ENCODE measurements at regions not wholly inside any gene's neighbourhood (a gene's known extent, or its start where the extent isn't known, plus 50 kb on each side); places are given as distances from the start of the nearest gene placed in this dataset.
"Not testable (repeated sequence)": the region's sequence is repeated elsewhere in the genome, so short reads cannot be mapped to it uniquely, and the experiment has no call there.

GRCh38 chr3:102682741-102683140 is 247.9 kb downstream of the ZPLD1 start:
- DNase-seq: no peak

GRCh38 chr3:102686792-102687191 is 252.0 kb downstream of the ZPLD1 start:
- DNase-seq: no peak

GRCh38 chr3:102687851-102688555 is 253.2 kb downstream of the ZPLD1 start:
- DNase-seq: no peak

GRCh38 chr3:102688556-102688930 is 253.7 kb downstream of the ZPLD1 start:
- no peak for DNase-seq

GRCh38 chr3:102691507-102691906 is 256.7 kb downstream of the ZPLD1 start:
- no peak for DNase-seq

- DNase-seq: no peak
These were observed 264.4 kb downstream of the ZPLD1 start for GRCh38 chr3:102699104-102699818.

- DNase-seq: no peak
These were observed 265.0 kb downstream of the ZPLD1 start for GRCh38 chr3:102699819-102700140.

- DNase-seq: no peak
These were observed 278.1 kb downstream of the ZPLD1 start for GRCh38 chr3:102712896-102713295.

GRCh38 chr3:102714567-102714966 is 279.8 kb downstream of the ZPLD1 start:
- DNase-seq: peak in 2 of 3 donors; percentile 46 to 72

- DNase-seq: no peak
These were observed 280.3 kb downstream of the ZPLD1 start for GRCh38 chr3:102715030-102715697.

GRCh38 chr3:102718651-102719050 is 283.8 kb downstream of the ZPLD1 start:
- no peak for DNase-seq

GRCh38 chr3:102722317-102722716 is 287.5 kb downstream of the ZPLD1 start:
- DNase-seq: peak in 1 of 3 donors; percentile 8

- peak in 1 of 3 donors; percentile 12 for DNase-seq
These were observed 292.5 kb downstream of the ZPLD1 start for GRCh38 chr3:102727340-102727739.

GRCh38 chr3:102732581-102732980 is 297.8 kb downstream of the ZPLD1 start:
- DNase-seq: not testable (repeated sequence)

GRCh38 chr3:102733791-102734563 is 299.2 kb downstream of the ZPLD1 start:
- peak; percentile 39 to 56 (median 54) for DNase-seq

GRCh38 chr3:102735311-102735710 is 300.5 kb downstream of the ZPLD1 start:
- DNase-seq: no peak

- no peak for DNase-seq
These were observed 301.6 kb downstream of the ZPLD1 start for GRCh38 chr3:102736288-102736974.

GRCh38 chr3:102736975-102737304 is 302.1 kb downstream of the ZPLD1 start:
- no peak for DNase-seq

- no peak for DNase-seq
These were observed 302.5 kb downstream of the ZPLD1 start for GRCh38 chr3:102737353-102737752.

- no peak for DNase-seq
These were observed 306.3 kb downstream of the ZPLD1 start for GRCh38 chr3:102741105-102741504.

GRCh38 chr3:102741694-102742093 is 306.9 kb downstream of the ZPLD1 start:
- DNase-seq: no peak

GRCh38 chr3:102745881-102746280 is 311.1 kb downstream of the ZPLD1 start:
- DNase-seq: no peak
